ENCODE measurements at regions not wholly inside any gene's neighbourhood (a gene's known extent, or its start where the extent isn't known, plus 50 kb on each side); places are given as distances from the start of the nearest gene placed in this dataset.
A peak's percentile ranks its signal among the peaks of the same experiment; 100 is the strongest.

- H3K4me3 ChIP-seq = no peak overlapping the region
- H3K9me3 ChIP-seq = no peaks in the 10 kb centered on the region
- no peaks in the 10 kb centered on the region for H3K36me3 ChIP-seq
- intact Hi-C loops (cut with DNase I) = no loop called here
- ATAC-seq (no peak), DNase-seq (no peak)
- H3K27me3 ChIP-seq (ENCODE audit: low read depth) = peaks cover 7% of the 10 kb centered on the region
- TF ChIP-seq, protein P1, sequence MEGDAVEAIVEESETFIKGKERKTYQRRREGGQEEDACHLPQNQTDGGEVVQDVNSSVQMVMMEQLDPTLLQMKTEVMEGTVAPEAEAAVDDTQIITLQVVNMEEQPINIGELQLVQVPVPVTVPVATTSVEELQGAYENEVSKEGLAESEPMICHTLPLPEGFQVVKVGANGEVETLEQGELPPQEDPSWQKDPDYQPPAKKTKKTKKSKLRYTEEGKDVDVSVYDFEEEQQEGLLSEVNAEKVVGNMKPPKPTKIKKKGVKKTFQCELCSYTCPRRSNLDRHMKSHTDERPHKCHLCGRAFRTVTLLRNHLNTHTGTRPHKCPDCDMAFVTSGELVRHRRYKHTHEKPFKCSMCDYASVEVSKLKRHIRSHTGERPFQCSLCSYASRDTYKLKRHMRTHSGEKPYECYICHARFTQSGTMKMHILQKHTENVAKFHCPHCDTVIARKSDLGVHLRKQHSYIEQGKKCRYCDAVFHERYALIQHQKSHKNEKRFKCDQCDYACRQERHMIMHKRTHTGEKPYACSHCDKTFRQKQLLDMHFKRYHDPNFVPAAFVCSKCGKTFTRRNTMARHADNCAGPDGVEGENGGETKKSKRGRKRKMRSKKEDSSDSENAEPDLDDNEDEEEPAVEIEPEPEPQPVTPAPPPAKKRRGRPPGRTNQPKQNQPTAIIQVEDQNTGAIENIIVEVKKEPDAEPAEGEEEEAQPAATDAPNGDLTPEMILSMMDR (IDR thresholded peaks at IDR 0.05) = no peak
- H3K27ac ChIP-seq = no peak overlapping the region
- no peaks in the 10 kb centered on the region for H3K4me1 ChIP-seq
Observed at GRCh38 chr14:106302661-106303060, 776.3 kb downstream of the TMEM121 start.

DNA sequence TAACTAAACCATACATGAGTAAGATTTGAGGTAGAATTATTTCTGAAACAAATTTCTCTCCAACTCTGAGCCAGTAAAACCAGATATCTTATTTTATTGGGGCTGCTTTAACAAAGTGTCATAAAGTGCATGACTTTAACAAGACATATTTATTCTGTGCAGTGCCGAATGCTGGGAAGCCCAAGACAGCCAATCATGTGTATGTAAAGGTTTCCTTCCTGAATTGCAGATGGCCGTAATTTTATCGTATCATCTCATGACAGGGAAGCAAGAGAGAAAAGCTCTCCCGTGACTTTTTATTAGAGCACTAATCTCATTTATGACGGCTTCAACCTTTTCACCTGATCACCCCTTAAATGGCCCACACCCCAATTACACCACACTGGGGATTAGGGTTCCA, 777.9 kb downstream of the TMEM121 start:
- no peak overlapping the region for H3K27ac ChIP-seq
- H3K36me3 ChIP-seq = no peaks in the 10 kb centered on the region
- no peak for DNase-seq
- peaks cover 7% of the 10 kb centered on the region for H3K27me3 ChIP-seq (ENCODE audit: low read depth)
- no peak for ATAC-seq
- intact Hi-C loops (cut with DNase I) = no loop called here
- H3K4me1 ChIP-seq = no peaks in the 10 kb centered on the region
- H3K9me3 ChIP-seq = no peaks in the 10 kb centered on the region
- TF ChIP-seq, protein P1 (IDR thresholded peaks at IDR 0.05) = no peak
- no peak overlapping the region for H3K4me3 ChIP-seq

GRCh38 chr14:106308839-106309389, 782.5 kb downstream of the TMEM121 start:
- no peaks in the 10 kb centered on the region for H3K9me3 ChIP-seq
- H3K4me1 ChIP-seq = no peaks in the 10 kb centered on the region
- TF ChIP-seq, protein P1 (IDR thresholded peaks at IDR 0.05) = peak; percentile 54
- intact Hi-C loops (cut with DNase I) = no loop called here
- DNase-seq = peak; percentile 67
- H3K27me3 ChIP-seq (ENCODE audit: low read depth) = peaks cover 15% of the 10 kb centered on the region
- no peak overlapping the region for H3K4me3 ChIP-seq
- H3K36me3 ChIP-seq = no peaks in the 10 kb centered on the region
- H3K27ac ChIP-seq = no peak overlapping the region
- ATAC-seq = peak; percentile 43 to 86

- no peaks in the 10 kb centered on the region for H3K4me1 ChIP-seq
- no peak overlapping the region for H3K27ac ChIP-seq
- TF ChIP-seq, protein P1 (IDR thresholded peaks at IDR 0.05) = no peak
- ATAC-seq (no peak), DNase-seq (no peak)
- no peaks in the 10 kb centered on the region for H3K9me3 ChIP-seq
- no peak overlapping the region for H3K4me3 ChIP-seq
- intact Hi-C loops (cut with DNase I) = no loop called here
- H3K27me3 ChIP-seq (ENCODE audit: low read depth) = peaks cover 12% of the 10 kb centered on the region
- H3K36me3 ChIP-seq = no peaks in the 10 kb centered on the region
Observed at GRCh38 chr14:106309423-106309822, 783.0 kb downstream of the TMEM121 start.

DNA sequence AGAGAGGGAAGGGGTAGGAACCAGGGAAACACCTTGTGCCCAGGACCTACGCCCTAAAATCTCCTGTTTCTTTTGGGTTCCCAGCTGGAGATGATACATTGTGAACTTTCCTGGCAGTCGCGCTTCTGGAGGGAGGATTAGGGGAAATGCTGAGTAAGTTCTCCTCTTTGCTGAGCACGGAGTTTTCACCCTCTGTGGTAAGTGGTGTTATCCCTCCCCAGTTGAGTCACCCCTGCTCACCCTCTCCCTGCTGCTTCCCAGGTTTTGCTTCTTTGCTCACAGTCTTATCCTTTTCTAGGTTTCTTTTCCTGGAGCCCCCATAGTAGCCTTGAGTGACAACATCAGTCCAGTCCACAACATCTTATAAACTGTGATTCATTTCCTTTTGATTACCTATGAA, 789.1 kb downstream of the TMEM121 start:
- DNase-seq = no peak
- TF ChIP-seq, protein P1 (IDR thresholded peaks at IDR 0.05) = no peak
- no peaks in the 10 kb centered on the region for H3K36me3 ChIP-seq
- H3K4me1 ChIP-seq = no peaks in the 10 kb centered on the region
- H3K27ac ChIP-seq = no peak overlapping the region
- ATAC-seq = no peak
- peaks cover 8% of the 10 kb centered on the region for H3K27me3 ChIP-seq (ENCODE audit: low read depth)
- intact Hi-C loops (cut with DNase I) = no loop called here
- no peak overlapping the region for H3K4me3 ChIP-seq
- H3K9me3 ChIP-seq = no peaks in the 10 kb centered on the region

Measured in lower lobe of right lung (tissue), 2 donors.